ENCODE measurements at regions not wholly inside any gene's neighbourhood (a gene's known extent, or its start where the extent isn't known, plus 50 kb on each side); places are given as distances from the start of the nearest gene placed in this dataset.

DNA sequence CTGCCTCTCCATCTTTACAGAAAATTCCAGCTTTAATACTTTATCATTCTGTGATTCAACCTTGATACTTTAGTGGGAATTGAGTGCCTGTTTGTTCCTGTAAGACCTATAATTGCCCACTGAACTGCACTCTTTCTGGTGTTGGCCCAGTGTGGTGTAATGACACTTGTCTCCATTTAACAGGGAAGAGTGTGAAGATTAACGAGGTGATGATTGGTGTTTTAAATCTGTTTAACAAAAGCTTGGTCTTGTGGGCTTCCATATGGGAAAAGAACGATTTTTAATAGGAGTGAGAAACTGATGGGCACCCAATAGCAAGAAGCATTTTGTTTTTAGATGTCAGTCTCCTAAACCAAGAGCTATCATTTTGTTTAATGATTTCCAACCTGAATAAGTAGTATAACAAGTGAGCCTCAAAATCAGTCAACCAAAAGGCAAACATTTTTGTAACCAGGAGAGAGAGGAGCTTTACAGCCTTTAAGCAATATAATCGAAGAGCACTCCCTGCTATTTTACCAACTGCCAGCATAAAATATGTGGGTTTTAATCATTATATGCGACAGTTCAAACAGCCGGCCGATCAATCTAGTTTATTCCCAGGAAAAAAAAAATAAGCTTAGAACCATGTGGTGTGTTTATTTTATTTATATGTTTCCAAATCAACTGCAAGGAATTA is 50.2 kb downstream of the SUPT20HL1 start:
- DNase-seq: no peak

GRCh38 chrX:24412637-24413363 is 52.3 kb upstream of the PDK3 start:
- peak; percentile 1 for DNase-seq

All from activated CD4-positive, alpha-beta T cell treated with anti-CD3 and anti-CD28 coated beads, Interleukin-2, Interleukin-6, amounts not matched to agents 100 ng/mL and 50 ng/mL, durations not matched to agents 16 hours and 8 hours (primary cell).